Fibroblast of peridontal ligament (primary cell): ENCODE measurements at regions not wholly inside any gene's neighbourhood (a gene's known extent, or its start where the extent isn't known, plus 50 kb on each side); places are given as distances from the start of the nearest gene placed in this dataset.

Experiments
- DNase-seq: peaks from one replicate; pipeline ENCODE4 v3.0.0-alpha.2; 2010; ENCODE audit errors: extremely low read depth

DNA sequence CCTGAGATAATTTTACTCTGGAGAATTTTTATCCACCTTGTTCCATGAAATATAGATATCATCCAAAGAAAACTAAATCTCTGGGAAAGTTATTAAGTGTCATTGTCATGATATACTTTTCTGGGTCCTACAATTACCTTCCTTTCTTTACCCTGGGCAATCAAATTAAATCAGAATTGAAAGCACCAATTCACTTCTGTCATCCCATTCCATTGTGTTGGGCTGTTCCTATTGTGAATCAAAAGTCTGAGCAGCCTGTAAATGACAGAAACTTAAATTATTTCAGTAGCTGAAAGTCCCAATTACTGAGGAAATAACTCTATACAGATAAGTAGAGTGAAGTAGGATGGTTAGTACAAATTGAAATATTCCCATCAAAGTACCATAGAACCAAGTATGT, 1284.2 kb downstream of the EFNB2 start:
- DNase-seq = no peak

DNA sequence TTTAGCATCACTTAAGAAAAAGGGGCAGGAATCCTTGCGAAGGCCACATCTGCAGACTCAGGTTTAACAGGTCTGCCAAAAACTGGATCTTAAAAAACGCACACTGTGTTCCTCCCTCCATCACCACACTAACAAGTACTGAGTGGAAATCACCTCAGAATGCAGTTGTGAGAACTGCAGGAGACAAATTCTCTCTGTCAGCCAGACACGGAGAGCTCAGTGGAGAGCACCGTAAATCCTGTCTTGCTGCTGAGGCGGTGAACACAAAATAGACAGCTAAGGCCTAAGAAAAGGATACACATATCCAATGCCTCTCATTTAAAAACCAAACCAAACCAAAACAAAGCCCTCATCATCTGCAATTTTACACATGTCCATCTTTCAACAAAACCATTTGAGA, 1287.6 kb downstream of the EFNB2 start:
- DNase-seq = no peak

DNA sequence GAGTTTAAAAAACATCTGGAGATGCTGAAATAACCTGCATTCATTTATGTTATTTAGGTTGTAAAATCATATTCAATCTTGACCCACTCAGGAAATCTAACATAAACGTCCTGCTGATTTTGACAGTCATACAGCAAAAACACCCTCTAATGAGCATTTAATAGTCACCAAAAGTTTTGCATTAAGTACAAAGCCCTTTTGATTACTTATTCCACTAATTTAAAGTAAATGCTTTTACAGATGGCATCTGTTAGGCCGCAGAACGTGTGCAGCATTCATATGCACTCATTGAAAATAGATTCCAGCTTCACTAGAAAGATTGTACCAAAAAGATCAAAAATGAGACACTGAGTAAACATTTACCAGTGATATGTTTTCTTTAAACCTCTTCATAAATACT, 1295.1 kb downstream of the EFNB2 start:
- no peak for DNase-seq

GRCh38 chr13:105232439-105232838, 1303.0 kb downstream of the EFNB2 start:
- DNase-seq = no peak

DNA sequence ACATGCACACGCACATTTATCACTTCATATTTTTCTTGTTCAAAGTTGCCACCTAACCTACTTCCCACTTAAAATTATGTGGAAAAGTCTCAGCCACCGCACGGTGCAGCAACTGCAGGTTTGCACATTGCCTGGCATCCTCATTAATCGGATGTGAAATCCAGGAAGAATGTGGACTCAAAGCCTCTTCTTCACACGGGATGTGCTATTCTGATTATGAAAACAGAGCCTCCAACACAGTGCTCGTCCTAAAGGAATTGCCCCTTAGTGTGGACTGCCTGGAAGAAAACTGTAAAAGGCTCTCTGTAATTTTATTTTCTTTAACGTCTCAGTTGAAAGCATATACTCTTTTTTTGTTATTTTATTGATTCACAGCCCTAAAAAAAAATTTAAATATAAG, 1303.5 kb downstream of the EFNB2 start:
- no peak for DNase-seq

- DNase-seq = no peak
These were observed 1303.9 kb downstream of the EFNB2 start for GRCh38 chr13:105231579-105231978.

DNA sequence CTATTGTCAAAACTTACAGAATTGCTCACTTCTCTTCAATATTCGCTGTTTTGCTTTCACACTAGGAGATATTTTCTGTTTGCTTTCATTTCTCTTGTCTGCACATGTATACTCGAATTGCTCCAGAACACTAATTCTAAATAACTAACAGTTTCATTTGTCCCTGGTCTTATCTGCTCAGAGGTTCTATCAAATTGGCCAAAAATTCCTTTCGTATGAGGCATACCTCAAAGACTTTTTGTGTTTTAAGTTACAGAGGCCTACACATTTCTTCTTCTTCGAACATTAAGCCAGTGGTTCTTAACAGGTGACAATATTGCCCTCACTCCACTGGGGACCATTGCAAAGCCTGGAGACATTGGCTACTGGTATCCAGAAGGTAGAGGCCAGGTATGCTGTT, 1314.6 kb downstream of the EFNB2 start:
- DNase-seq = peak; percentile 11

DNA sequence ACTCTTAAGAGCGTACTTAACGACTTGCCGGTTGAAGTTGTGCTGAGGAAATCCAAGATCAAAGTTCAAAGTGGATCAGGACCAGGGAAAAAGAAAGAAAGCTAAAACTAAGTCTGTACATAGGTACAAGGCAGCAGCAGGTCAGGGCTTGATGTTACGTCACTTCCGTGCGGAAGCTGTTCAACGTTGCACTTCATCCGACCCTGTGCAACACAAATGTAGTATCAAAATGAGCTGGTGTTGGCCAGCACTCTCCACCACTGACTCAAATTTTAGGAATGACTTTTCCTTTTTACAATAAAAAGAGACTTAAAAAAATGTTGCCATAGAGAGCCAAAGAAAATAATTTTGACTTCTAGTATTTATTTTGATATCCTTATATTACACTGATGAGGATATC, 1315.4 kb downstream of the EFNB2 start:
- DNase-seq = peak; percentile 63

- peak; percentile 71 for DNase-seq
These were observed 1315.8 kb downstream of the EFNB2 start for GRCh38 chr13:105219651-105220050.

DNA sequence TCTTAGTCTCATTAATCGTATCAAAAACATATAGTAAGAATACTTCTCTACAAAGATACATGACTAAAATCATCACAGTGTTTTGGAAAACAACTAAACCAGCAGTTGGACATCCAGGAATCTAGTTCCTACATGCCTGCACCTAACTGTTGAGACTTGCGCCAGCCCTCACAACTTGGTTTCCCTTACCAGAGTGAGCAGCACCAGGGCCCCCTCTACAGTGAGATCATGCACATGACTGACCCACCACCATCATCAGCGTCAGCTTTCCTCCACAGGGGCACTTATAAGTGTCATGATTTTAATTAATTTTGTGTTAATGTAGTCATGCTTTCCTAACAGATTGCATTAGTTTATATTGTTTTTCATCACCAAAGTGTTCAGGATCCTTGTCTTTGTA, 1322.0 kb downstream of the EFNB2 start:
- DNase-seq = no peak

- DNase-seq = peak; percentile 60
These were observed 1327.7 kb downstream of the EFNB2 start for GRCh38 chr13:105207572-105208293.

GRCh38 chr13:105202354-105202753, 1333.1 kb downstream of the EFNB2 start:
- DNase-seq = peak; percentile 70

DNA sequence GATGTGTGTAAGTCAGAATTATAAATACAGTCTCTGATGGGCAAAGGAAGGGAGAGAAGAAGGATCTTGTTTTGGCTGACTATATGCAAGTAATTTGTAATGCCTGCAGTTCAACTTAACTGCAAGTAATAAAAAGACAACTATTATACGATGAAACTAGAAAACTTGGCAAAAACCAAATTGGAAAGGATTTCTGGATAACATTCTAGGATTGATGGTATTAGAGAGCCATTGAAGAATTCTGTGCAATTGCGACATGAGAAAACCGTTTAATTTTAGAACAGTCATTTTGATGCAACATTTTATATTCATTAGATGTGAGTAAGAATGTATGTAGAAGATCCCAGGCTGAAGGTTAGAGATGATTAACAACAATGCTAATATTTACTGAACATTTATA, 1334.1 kb downstream of the EFNB2 start:
- no peak for DNase-seq

GRCh38 chr13:105200181-105200580, 1335.3 kb downstream of the EFNB2 start:
- peak; percentile 46 for DNase-seq

DNA sequence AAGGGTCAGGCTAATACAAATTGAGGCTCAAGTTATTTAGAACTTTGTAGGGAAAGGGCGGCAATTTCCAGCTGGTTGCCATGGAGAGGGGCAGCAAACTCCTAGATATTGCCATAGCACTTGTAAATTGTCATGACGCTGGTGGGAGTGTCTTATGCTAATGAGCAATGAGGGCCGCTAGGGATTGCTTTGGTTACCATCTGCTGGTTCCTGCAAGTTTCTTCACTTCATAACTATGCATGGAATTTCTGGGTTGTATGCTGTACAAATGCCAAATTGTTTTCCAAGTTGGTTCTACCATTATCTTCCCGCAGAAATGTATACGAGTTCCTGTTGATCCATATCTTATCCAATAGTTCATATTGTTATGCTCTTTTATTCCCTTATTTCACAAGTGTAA, 1339.4 kb downstream of the EFNB2 start:
- DNase-seq = peak; percentile 49

GRCh38 chr13:105193026-105193425, 1342.4 kb downstream of the EFNB2 start:
- no peak for DNase-seq

DNA sequence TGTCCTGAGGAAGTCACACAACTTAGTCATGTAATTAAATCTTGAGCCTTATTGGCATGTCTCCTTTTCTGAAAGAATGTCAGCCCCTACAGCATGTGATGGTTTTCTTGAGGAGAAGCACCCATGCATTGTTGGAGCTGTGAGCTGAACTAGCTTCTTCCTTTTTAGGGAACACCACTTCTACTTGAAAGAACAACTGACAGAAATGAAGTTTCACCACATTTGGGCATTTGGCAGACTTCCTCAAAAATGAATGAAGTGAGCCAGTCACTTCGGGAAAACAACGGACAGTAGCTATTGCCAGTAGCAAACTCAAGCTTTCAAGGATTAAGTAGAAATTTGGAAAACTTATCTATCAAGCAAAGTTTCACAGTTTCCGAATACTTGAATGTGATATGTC, 1351.3 kb downstream of the EFNB2 start:
- no peak for DNase-seq

- DNase-seq = no peak
These were observed 1358.1 kb downstream of the EFNB2 start for GRCh38 chr13:105177265-105177900.

DNA sequence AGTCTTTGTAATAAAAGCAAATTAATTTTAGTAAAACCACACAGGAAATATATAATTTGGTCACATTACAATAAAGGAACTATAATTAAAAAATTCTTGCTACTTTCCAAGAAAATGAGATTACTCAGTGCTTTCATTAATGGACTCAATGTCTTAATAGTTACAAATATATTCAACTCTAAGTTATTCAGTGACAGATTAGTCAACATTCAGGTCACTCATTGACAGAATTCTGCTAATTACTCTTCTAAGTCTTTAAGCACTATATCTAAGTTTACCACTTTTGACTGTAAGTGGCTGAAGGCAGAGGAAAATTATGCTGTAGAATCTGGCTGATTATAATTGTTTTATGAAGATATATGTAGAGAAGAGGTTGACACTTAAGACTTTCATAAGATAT, 1365.0 kb downstream of the EFNB2 start:
- no peak for DNase-seq

DNA sequence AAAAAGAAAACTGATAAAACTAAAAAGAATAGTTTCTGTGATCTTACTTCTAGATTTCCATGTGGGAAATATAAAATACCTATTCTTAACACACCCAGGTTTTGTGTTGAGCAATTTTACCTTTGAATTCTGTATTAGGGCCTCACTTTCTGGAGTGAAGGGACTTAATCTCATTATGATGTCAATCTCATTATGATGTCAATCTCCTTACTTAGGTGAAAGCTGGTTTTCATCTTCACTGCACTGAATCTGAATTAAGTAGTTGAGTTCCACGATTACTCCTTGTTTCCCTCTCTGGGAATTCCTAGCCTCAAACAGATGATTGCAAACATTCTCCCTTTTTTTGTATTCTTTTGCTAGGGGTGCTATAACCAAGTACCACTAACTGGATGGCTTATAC, 1367.2 kb downstream of the EFNB2 start:
- DNase-seq = no peak

DNA sequence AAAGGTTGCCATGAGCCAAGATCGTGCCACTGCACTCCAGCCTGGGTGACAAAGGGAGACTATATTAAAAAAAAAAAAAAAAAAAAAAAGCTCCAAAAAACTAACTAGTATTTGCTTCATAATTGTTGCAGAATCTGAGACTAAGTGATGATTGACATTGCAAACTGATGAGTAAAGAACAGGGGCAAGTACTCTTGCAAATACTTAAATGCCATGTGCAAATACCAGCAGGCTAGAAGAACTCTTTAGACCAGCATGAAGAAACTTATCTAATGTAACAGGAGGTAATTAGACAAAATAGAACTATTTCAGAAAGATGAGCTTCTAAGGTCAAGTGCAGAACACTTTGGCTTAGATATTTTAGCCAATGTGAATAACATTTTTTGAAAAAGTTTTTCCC, 1368.1 kb downstream of the EFNB2 start:
- DNase-seq = no peak

DNA sequence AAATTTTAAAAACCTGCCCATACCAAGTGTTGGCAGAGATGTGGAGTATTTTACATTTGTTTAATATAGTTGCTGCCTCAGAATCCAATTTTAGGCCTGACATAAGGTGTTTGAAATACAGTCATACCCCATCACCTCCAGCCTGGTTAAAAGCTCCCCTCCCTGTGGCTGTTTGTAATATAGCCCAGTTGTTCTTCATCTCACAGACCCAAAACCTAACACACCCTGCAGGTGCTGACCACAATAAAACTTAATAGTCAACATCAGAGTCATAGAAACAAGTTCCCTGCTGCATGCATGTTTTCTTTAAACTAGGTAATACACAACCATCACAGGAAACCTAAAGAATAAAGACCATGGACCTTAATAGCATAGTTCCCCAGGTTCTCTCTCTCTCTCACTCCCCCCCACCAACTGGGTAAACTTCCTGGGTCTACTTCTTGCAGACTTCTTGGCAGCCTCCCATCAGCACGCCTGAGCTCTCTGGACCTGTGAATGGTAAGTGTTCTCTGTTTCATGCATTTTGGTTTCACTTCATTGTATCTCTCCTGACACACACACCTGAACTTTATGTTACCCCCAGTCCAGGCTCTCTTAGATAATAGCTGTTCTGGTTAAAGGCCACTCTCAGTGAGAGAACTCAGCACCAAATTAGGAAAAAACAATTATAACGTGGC, 1369.9 kb downstream of the EFNB2 start:
- no peak for DNase-seq

GRCh38 chr13:105159841-105160240, 1375.6 kb downstream of the EFNB2 start:
- DNase-seq = no peak
